ENCODE measurements at regions not wholly inside any gene's neighbourhood (a gene's known extent, or its start where the extent isn't known, plus 50 kb on each side); places are given as distances from the start of the nearest gene placed in this dataset.

GRCh38 chr10:131430716-131431412, 119.3 kb upstream of the TCERG1L start:
- H3K36me3 Mint-ChIP-seq (ENCODE audit: low read depth): no peaks in the 10 kb centered on the region
- POLR2A ChIA-PET: no interaction called here
- no peak for DNase-seq
- no peaks in the 10 kb centered on the region for H3K4me1 Mint-ChIP-seq
- CTCF ChIA-PET: interaction anchor here (1.0 kb wide), 1 partner anchor 9 kb away, joined by 3 read pairs; no protein-coding TSS in a partner anchor
- no peaks in the 10 kb centered on the region for H3K27me3 Mint-ChIP-seq
- H3K27ac Mint-ChIP-seq: no peak overlapping the region
- no peaks in the 10 kb centered on the region for H3K9me3 Mint-ChIP-seq
- no peak overlapping the region for H3K4me3 Mint-ChIP-seq

GRCh38 chr10:131431533-131431932, 120.0 kb upstream of the TCERG1L start:
- Mint-ChIP-seq H3K9me3 (no peaks in the 10 kb centered on the region), H3K36me3 (ENCODE audit: low read depth) (no peaks in the 10 kb centered on the region), H3K27ac (no peak overlapping the region), H3K4me3 (no peak overlapping the region), H3K27me3 (no peaks in the 10 kb centered on the region), H3K4me1 (no peaks in the 10 kb centered on the region)
- DNase-seq: no peak
- ChIA-PET POLR2A (no interaction called here), CTCF (no interaction called here)

- DNase-seq: no peak
- POLR2A ChIA-PET: no interaction called here
- no peaks in the 10 kb centered on the region for H3K36me3 Mint-ChIP-seq (ENCODE audit: low read depth)
- CTCF ChIA-PET: no interaction called here
- no peaks in the 10 kb centered on the region for H3K4me1 Mint-ChIP-seq
- no peak overlapping the region for H3K27ac Mint-ChIP-seq
- no peak overlapping the region for H3K4me3 Mint-ChIP-seq
- no peaks in the 10 kb centered on the region for H3K9me3 Mint-ChIP-seq
- no peaks in the 10 kb centered on the region for H3K27me3 Mint-ChIP-seq
These were observed 120.6 kb upstream of the TCERG1L start for GRCh38 chr10:131431978-131432690.

GRCh38 chr10:131433568-131433967, 122.0 kb upstream of the TCERG1L start:
- Mint-ChIP-seq H3K4me3 (no peak overlapping the region), H3K36me3 (ENCODE audit: low read depth) (no peaks in the 10 kb centered on the region), H3K4me1 (no peaks in the 10 kb centered on the region), H3K27me3 (no peaks in the 10 kb centered on the region), H3K9me3 (no peaks in the 10 kb centered on the region), H3K27ac (no peak overlapping the region)
- DNase-seq: no peak
- POLR2A ChIA-PET: no interaction called here
- CTCF ChIA-PET: no interaction called here

- Mint-ChIP-seq H3K4me3 (no peak overlapping the region), H3K4me1 (no peaks in the 10 kb centered on the region), H3K36me3 (ENCODE audit: low read depth) (no peaks in the 10 kb centered on the region), H3K9me3 (no peaks in the 10 kb centered on the region), H3K27ac (no peak overlapping the region), H3K27me3 (no peaks in the 10 kb centered on the region)
- ChIA-PET POLR2A (no interaction called here), CTCF (no interaction called here)
- no peak for DNase-seq
These were observed 123.7 kb upstream of the TCERG1L start for GRCh38 chr10:131435232-131435631.

- H3K27ac Mint-ChIP-seq: no peak overlapping the region
- H3K27me3 Mint-ChIP-seq: no peaks in the 10 kb centered on the region
- no peaks in the 10 kb centered on the region for H3K36me3 Mint-ChIP-seq (ENCODE audit: low read depth)
- no peak overlapping the region for H3K4me3 Mint-ChIP-seq
- no peak for DNase-seq
- H3K4me1 Mint-ChIP-seq: no peaks in the 10 kb centered on the region
- ChIA-PET POLR2A (no interaction called here), CTCF (no interaction called here)
- no peaks in the 10 kb centered on the region for H3K9me3 Mint-ChIP-seq
These were observed 124.4 kb upstream of the TCERG1L start for GRCh38 chr10:131435760-131436457.

- H3K36me3 Mint-ChIP-seq (ENCODE audit: low read depth): no peaks in the 10 kb centered on the region
- H3K4me3 Mint-ChIP-seq: no peak overlapping the region
- DNase-seq: no peak
- no peaks in the 10 kb centered on the region for H3K9me3 Mint-ChIP-seq
- CTCF ChIA-PET: no interaction called here
- H3K4me1 Mint-ChIP-seq: no peaks in the 10 kb centered on the region
- H3K27me3 Mint-ChIP-seq: no peaks in the 10 kb centered on the region
- H3K27ac Mint-ChIP-seq: no peak overlapping the region
- POLR2A ChIA-PET: no interaction called here
These were observed 124.9 kb upstream of the TCERG1L start for GRCh38 chr10:131436458-131436857.

- Mint-ChIP-seq H3K4me3 (no peak overlapping the region), H3K27ac (no peak overlapping the region), H3K9me3 (no peaks in the 10 kb centered on the region), H3K4me1 (no peaks in the 10 kb centered on the region), H3K36me3 (ENCODE audit: low read depth) (no peaks in the 10 kb centered on the region), H3K27me3 (no peaks in the 10 kb centered on the region)
- ChIA-PET POLR2A (no interaction called here), CTCF (no interaction called here)
- DNase-seq: no peak
These were observed 126.3 kb upstream of the TCERG1L start for GRCh38 chr10:131437556-131438475.

GRCh38 chr10:131438665-131439064, 127.1 kb upstream of the TCERG1L start:
- no peaks in the 10 kb centered on the region for H3K36me3 Mint-ChIP-seq (ENCODE audit: low read depth)
- no peaks in the 10 kb centered on the region for H3K9me3 Mint-ChIP-seq
- H3K27ac Mint-ChIP-seq: no peak overlapping the region
- DNase-seq: no peak
- CTCF ChIA-PET: no interaction called here
- no peaks in the 10 kb centered on the region for H3K4me1 Mint-ChIP-seq
- H3K27me3 Mint-ChIP-seq: no peaks in the 10 kb centered on the region
- POLR2A ChIA-PET: no interaction called here
- H3K4me3 Mint-ChIP-seq: no peak overlapping the region

- H3K27ac Mint-ChIP-seq: no peak overlapping the region
- H3K27me3 Mint-ChIP-seq: no peaks in the 10 kb centered on the region
- H3K4me1 Mint-ChIP-seq: no peaks in the 10 kb centered on the region
- no peak for DNase-seq
- no peaks in the 10 kb centered on the region for H3K36me3 Mint-ChIP-seq (ENCODE audit: low read depth)
- ChIA-PET POLR2A (no interaction called here), CTCF (interaction anchor here (0.9 kb wide), 1 partner anchor 9 kb away, joined by 3 read pairs; no protein-coding TSS in a partner anchor)
- H3K9me3 Mint-ChIP-seq: no peaks in the 10 kb centered on the region
- no peak overlapping the region for H3K4me3 Mint-ChIP-seq
These were observed 128.2 kb upstream of the TCERG1L start for GRCh38 chr10:131439705-131440104.

- no peak overlapping the region for H3K4me3 Mint-ChIP-seq
- no peaks in the 10 kb centered on the region for H3K4me1 Mint-ChIP-seq
- DNase-seq: no peak
- ChIA-PET POLR2A (no interaction called here), CTCF (interaction anchor here (0.9 kb wide), 1 partner anchor 10 kb away, joined by 3 read pairs; no protein-coding TSS in a partner anchor)
- H3K27ac Mint-ChIP-seq: no peak overlapping the region
- no peaks in the 10 kb centered on the region for H3K27me3 Mint-ChIP-seq
- no peaks in the 10 kb centered on the region for H3K36me3 Mint-ChIP-seq (ENCODE audit: low read depth)
- no peaks in the 10 kb centered on the region for H3K9me3 Mint-ChIP-seq
These were observed 129.2 kb upstream of the TCERG1L start for GRCh38 chr10:131440405-131441360.

- ChIA-PET CTCF (no interaction called here), POLR2A (no interaction called here)
- Mint-ChIP-seq H3K4me3 (no peak overlapping the region), H3K27ac (no peak overlapping the region), H3K36me3 (ENCODE audit: low read depth) (no peaks in the 10 kb centered on the region), H3K4me1 (no peaks in the 10 kb centered on the region), H3K9me3 (no peaks in the 10 kb centered on the region), H3K27me3 (no peaks in the 10 kb centered on the region)
- no peak for DNase-seq
These were observed 130.8 kb upstream of the TCERG1L start for GRCh38 chr10:131442271-131442670.
